Islet precursor cell (in vitro differentiated cells): ENCODE measurements at regions not wholly inside any gene's neighbourhood (a gene's known extent, or its start where the extent isn't known, plus 50 kb on each side); places are given as distances from the start of the nearest gene placed in this dataset.

ENCODE experiments used
- DNase-seq: peaks from one replicate; pipeline ENCODE4 v3.0.0-alpha.2; 2018

- DNase-seq: no peak
Observed at GRCh38 chrX:2607113-2607512, 84.0 kb upstream of the CD99 start.

GRCh38 chrX:2600564-2600963 lies 90.5 kb upstream of the CD99 start:
- no peak for DNase-seq

- DNase-seq: no peak
Observed at GRCh38 chrX:2596555-2597255, 94.4 kb upstream of the CD99 start.

GRCh38 chrX:2596045-2596444 lies 95.0 kb upstream of the CD99 start:
- no peak for DNase-seq

- no peak for DNase-seq
Observed at GRCh38 chrX:2595258-2595657, 94.5 kb upstream of the DHRSX start.

- DNase-seq: peak; percentile 43
Observed at GRCh38 chrX:2594491-2594890, 93.7 kb upstream of the DHRSX start.

GRCh38 chrX:2592279-2592678 lies 91.5 kb upstream of the DHRSX start:
- no peak for DNase-seq

GRCh38 chrX:2589186-2590020 lies 88.6 kb upstream of the DHRSX start:
- DNase-seq: no peak

- no peak for DNase-seq
Observed at GRCh38 chrX:2588049-2588448, 87.3 kb upstream of the DHRSX start.

GRCh38 chrX:2587146-2587545 lies 86.4 kb upstream of the DHRSX start:
- DNase-seq: no peak

- no peak for DNase-seq
Observed at GRCh38 chrX:2585158-2585470, 84.3 kb upstream of the DHRSX start.

GRCh38 chrX:2584251-2585157 lies 83.7 kb upstream of the DHRSX start:
- no peak for DNase-seq

- DNase-seq: no peak
Observed at GRCh38 chrX:2583194-2584162, 82.7 kb upstream of the DHRSX start.

GRCh38 chrX:2582667-2583066 lies 81.9 kb upstream of the DHRSX start:
- no peak for DNase-seq

GRCh38 chrX:2581296-2581695 lies 80.5 kb upstream of the DHRSX start:
- DNase-seq: no peak

- DNase-seq: no peak
Observed at GRCh38 chrX:2578864-2579263, 78.1 kb upstream of the DHRSX start.

- no peak for DNase-seq
Observed at GRCh38 chrX:2577844-2578466, 77.2 kb upstream of the DHRSX start.

- peak; percentile 87 for DNase-seq
Observed at GRCh38 chrX:2576793-2577192, 76.0 kb upstream of the DHRSX start.

GRCh38 chrX:2574271-2574670 lies 73.5 kb upstream of the DHRSX start:
- no peak for DNase-seq

- DNase-seq: no peak
Observed at GRCh38 chrX:2572740-2573139, 72.0 kb upstream of the DHRSX start.

- DNase-seq: no peak
Observed at GRCh38 chrX:2568125-2568524, 67.3 kb upstream of the DHRSX start.

- no peak for DNase-seq
Observed at GRCh38 chrX:2566055-2566454, 65.3 kb upstream of the DHRSX start.
